AG09319 (cell line): ENCODE measurements at regions not wholly inside any gene's neighbourhood (a gene's known extent, or its start where the extent isn't known, plus 50 kb on each side); places are given as distances from the start of the nearest gene placed in this dataset.

Experiments used
- DNase-seq: peaks from one replicate; pipeline ENCODE4 v3.0.0-alpha.2; 2010; ENCODE audit warnings: low read depth; ENCODE audit errors: extremely low read depth
- CTCF ChIP-seq: IDR thresholded peaks from 2 replicates; pipeline ENCODE4 v1.5.1; 2011; ENCODE audit warnings: low read depth, mild to moderate bottlenecking, inconsistent platforms, low read length, moderate library complexity

GRCh38 chr5:68658810-68659372, 434.9 kb upstream of the SLC30A5 start:
- DNase-seq: no peak
- TF ChIP-seq CTCF: no peak

- TF ChIP-seq CTCF: no peak
These were observed 433.9 kb upstream of the SLC30A5 start for GRCh38 chr5:68659881-68660280.

GRCh38 chr5:68661237-68661636, 432.6 kb upstream of the SLC30A5 start:
- DNase-seq: no peak
- TF ChIP-seq CTCF: peak; percentile 26

More at GRCh38 chr5:68659881-68660280, 433.9 kb upstream of the SLC30A5 start:
- no peak for DNase-seq

- DNase-seq: no peak
- TF ChIP-seq CTCF: no peak
These were observed 431.0 kb upstream of the SLC30A5 start for GRCh38 chr5:68662804-68663307.

- no peak for TF ChIP-seq CTCF
These were observed 423.8 kb upstream of the SLC30A5 start for GRCh38 chr5:68669864-68670575.

GRCh38 chr5:68673106-68673822, 420.6 kb upstream of the SLC30A5 start:
- TF ChIP-seq CTCF: no peak
- DNase-seq: no peak

More at GRCh38 chr5:68669864-68670575, 423.8 kb upstream of the SLC30A5 start:
- no peak for DNase-seq

- TF ChIP-seq CTCF: no peak
- no peak for DNase-seq
These were observed 420.0 kb upstream of the SLC30A5 start for GRCh38 chr5:68673823-68674180.
